CMK (cell line): ENCODE measurements at regions not wholly inside any gene's neighbourhood (a gene's known extent, or its start where the extent isn't known, plus 50 kb on each side); places are given as distances from the start of the nearest gene placed in this dataset.

Experiments
- DNase-seq: peaks from one replicate; pipeline ENCODE4 v3.0.0-alpha.2; 2010; ENCODE audit warnings: low read depth

GRCh38 chr5:126335886-126336285 lies 87.3 kb upstream of the GRAMD2B start:
- DNase-seq = no peak

- DNase-seq = no peak
Observed at GRCh38 chr5:126338635-126339034, 84.6 kb upstream of the GRAMD2B start.

DNA sequence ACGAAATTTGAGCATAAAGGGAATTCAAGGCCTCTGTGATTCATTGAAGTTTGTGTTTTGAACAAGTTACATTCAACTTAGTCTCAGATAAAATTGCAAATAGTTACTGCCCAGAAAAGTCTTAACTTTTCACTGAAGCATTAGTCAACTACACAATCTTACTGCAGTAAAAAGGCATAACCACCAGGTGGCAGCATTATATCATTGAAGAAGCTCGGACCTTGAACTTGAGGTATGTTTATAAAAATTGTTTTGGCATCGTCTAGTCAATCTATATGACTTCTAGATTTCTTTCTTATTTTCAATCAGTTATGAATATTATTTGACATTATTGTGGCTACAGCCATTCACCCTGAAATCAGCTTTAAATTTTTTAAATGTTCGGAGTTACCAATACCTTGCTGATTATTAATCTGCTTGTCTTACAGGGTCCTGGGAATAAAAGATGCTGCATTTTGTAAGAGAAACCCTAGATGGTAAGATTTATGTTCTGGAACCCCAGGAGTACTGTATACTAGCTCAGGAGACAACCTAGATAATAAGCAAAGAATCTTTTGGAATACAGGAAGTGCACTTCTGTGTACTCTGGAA lies 83.9 kb upstream of the GRAMD2B start:
- peak; percentile 22 for DNase-seq

GRCh38 chr5:126341906-126342630 lies 81.1 kb upstream of the GRAMD2B start:
- DNase-seq = no peak

GRCh38 chr5:126348855-126349635 lies 74.2 kb upstream of the GRAMD2B start:
- no peak for DNase-seq

DNA sequence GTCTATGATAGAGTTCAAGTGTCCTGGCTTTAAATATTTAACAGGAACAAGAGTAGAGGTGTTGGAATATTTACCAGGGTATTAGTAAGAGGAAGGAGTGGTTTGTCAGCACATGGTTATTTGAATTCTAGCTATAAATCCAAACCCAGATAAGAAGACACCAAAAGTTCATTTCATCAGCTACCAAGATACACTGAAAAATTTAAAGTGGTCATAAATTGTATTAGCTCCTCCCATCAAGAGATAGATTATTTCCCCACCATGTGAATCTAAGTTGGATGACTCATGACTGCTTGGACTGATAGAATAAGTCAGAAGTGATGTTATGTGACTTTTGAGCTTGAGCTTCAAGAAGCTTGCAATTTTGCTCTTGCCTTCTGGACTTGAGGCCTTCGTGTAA lies 72.1 kb upstream of the GRAMD2B start:
- no peak for DNase-seq

GRCh38 chr5:126354012-126354857 lies 69.0 kb upstream of the GRAMD2B start:
- no peak for DNase-seq

DNA sequence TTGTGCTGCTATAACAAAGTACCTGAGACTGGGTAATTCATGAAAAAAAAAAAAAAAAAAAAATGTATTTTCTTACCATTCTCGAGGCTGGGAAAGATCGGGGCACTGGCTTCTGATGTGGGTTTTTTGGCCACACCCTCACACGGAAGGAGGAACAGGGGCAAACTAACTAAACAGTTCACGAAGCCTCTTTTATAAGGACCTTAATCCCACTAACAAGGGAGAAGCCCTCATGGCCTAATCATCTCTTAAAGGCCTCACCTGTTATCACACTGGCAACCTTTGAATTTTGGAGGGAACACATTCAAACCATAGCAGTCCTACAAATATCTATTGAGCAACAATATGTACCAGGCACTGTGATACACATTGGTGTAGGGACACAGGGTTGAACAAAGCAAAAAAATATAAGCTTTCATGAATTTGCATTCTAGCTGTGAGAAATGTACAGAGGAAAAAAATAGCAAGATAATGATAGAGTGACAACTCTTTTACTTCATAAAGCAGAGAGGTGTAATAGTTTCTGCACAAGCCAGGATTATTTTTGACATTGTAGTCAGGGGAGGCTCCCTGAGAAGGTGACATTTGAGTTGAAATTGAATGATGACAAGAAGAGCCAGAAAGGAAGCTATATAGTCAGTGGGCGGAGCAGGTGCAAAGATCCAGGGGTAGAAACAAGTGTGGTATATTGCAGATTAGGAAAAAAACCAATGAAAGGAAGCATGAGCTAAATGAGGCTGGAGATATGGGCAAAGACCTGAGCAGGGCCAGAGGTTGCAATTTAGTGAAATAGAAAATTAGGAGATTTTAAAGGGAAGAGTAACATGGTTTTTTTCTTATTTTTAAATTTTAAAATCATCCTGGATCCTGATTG lies 68.1 kb upstream of the GRAMD2B start:
- no peak for DNase-seq

DNA sequence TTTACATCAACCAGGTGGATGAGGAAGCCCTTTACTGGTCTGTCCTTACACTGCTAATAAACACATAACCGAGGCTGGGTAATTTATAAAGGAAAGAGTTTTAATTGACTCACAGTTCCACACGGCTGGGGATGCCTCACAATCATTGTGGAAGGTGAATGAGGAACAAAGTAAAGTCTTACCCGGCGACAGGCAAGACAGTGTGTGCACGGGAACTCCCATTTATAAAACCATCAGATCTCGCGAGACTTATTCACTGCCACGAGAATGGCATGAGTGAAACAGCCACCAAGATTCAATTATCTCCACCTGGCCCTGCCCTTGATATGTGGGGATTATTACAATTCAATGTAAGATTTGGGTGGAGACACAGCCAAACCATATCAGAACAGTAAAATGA lies 67.3 kb upstream of the GRAMD2B start:
- DNase-seq = no peak

DNA sequence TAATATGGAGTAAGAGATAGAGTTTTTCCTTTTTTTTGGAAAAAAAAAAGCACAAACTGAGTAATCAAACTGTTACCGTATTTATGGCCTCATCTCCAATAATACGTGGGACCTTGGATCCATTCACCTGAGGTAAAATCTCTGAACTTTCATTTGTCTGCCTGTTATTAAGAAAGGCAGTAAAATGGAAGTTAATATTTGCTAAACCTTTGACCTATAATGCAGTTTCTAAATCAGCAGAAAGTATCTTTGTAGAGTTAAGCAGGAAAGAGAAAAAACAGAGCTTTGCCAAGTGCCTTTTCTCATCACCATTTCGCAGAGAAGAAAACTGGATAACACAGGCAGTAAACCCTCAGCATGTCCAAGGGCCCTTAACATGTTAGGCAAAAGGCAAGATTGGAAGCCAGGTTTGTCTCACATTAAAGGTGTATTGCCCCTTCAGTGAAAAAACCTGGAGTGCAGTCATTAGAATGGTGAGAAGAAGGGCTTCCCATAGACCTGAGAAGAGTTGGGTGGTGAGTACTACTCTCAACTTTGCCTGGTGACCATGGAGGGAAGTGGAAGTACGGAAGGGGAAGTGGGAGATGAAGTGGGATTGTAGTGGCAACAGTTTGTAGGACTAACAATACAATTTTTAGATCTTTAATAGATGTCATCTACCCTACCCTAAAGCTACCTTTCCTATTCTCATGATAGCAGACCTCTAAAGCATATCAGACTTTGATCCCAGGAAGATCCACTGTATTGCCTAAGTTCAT lies 65.4 kb upstream of the GRAMD2B start:
- DNase-seq = no peak

DNA sequence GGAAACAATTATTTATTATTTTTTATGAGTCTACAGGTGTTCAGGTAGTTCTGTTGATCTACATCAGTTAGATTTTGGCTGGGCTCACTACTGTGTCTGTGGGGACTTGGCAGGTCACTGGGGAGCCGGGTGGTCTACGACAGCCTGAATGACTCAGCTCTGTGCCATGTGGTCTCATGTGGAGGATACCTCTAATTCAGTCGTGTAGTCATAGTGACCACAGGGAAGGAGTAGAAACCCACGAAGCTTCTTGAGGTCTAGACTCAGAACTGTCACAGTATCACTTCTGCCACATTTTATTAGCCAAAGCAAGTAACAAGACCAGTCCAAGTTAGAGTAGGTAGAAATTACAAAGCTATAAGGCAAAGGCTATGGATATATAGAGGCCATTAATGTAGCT lies 64.7 kb upstream of the GRAMD2B start:
- DNase-seq = no peak

DNA sequence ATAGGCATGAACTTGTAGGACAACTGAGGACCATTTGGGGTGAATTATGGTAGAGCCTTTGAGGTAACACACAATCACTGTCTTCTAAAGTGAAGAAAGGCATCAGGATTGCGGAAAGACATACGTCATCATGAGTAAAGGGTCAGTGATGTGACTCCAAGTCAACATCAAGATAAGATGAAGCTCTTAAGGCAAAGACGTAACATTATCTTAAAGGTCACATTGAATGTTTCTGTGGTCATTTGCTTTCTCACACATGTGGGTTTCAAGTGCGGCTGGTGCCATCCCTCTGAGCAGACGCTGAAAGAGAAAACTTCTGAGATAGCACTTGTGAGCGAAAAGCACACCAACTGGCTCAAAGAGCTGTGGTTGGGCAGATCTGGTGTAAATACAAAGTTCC lies 63.3 kb upstream of the GRAMD2B start:
- DNase-seq = no peak

DNA sequence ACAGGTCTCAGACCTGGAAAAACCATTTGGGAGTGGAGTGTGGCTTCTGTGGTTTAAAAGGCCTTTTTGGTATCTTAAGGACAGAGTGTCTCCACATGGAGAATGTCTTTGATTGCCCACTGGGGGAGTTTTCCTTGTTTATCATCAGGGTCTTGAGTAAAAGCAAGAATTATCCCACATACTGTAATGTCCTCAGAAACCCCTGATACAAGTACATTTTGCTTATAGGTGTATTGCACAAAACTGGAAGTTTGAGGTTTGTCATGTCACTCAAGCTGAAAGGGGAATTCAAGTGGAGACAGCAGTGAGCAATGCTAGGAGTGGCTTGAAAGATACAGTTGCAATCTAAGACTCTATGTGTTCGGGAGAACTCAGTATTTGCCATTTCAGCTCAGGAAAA lies 62.7 kb upstream of the GRAMD2B start:
- DNase-seq = no peak

DNA sequence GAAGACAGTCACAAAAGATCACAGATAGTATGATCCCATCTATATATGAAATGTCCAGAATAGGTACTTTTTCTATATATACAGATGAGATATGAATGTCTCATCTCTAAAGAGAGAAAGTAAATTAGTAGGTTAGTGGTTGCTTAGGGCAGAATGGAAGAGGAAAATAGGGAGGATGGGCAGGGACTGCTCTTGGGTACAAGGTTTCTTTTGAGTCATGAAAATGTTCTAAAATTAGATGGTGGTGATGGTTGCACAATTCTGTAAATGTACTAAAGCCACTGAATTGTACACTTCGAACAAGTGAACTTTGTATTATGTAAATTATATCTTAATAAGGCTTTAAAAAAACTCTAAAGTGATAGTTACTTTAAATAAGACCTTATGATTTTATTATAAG lies 59.6 kb upstream of the GRAMD2B start:
- no peak for DNase-seq

DNA sequence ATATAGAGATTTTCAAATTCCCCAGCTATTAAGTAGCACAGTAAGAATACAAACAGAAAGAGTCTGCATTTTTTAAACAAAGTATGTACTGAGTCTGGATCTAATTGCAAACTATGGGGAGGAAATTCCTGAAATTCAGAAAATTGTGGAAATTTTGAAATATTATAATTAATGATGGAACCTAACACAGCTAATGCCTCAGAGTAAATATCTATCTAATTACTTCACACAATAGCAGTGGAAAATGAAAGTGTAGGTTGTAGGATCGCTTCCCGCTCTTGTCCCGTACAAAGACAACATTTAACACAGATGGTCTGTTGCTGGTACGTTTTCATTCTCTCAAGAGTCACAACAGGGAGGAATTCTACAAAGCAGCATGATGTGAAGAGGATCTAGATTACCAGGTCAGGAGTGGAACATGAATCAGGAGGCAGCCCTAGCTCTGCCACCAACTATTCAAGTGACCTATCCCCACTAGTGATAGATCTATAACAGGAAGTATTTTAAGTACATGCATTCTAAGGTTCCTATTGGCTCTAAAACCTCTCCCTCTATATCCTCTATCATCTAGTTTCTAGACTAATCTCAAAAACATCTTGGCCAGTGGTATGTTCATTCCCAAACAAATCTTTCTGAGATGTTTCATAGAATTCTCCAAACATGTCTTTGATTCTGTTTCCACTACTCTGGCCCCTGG lies 58.9 kb upstream of the GRAMD2B start:
- DNase-seq = no peak

DNA sequence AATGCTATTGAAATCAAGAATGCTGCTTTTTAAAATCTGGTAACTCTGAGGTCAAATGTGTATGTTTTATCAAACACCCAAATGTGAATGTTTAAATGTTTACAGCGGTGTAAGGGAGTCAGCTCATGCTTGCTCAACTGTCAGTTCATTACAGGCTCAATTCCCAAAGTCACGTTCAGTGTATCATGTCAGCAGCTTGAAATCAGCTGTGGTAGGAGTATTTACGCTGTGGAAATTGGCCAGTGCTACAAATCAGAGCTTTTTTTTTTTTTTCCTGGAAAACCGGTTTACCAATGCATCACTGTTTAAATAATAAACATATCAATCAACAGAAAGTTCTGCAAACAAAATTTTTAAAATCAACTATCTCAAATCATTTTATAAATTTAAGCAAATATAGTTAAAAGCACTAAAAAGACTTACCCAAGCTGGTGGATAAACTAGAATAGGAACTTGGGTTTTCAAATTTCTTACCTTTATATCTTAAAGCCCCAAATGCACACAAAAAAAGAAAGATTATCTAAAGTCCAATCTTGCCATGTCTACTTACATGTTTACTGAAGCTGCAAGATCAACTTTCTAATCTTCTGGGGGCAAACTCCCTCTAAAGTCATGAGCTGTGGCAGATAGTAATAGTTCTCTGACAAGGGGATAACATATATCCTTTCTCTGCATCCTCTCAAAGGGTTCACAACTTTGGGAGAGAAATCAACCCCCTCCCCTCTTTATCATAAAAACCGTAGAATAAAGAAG lies 57.6 kb upstream of the GRAMD2B start:
- DNase-seq = no peak

- no peak for DNase-seq
Observed at GRCh38 chr5:126366199-126366560, 57.0 kb upstream of the GRAMD2B start.

- DNase-seq = no peak
Observed at GRCh38 chr5:126368239-126368812, 54.9 kb upstream of the GRAMD2B start.

- DNase-seq = no peak
Observed at GRCh38 chr5:126369083-126369482, 54.1 kb upstream of the GRAMD2B start.
